IPS-15b (cell line): ENCODE measurements at regions not wholly inside any gene's neighbourhood (a gene's known extent, or its start where the extent isn't known, plus 50 kb on each side); places are given as distances from the start of the nearest gene placed in this dataset.

Source experiments
- H3K27me3 ChIP-seq: one replicate; pipeline ENCODE4 v1.6.1; 2013; ENCODE audit warnings: low read length; ENCODE audit not compliant: control insufficient read depth, insufficient read depth
- H3K36me3 ChIP-seq: one replicate; pipeline ENCODE4 v1.6.1; 2013; ENCODE audit warnings: low read length; ENCODE audit not compliant: control insufficient read depth, insufficient read depth
- H3K4me1 ChIP-seq: one replicate; pipeline ENCODE4 v1.6.1; 2013; ENCODE audit warnings: mild to moderate bottlenecking, low read length; ENCODE audit not compliant: control insufficient read depth, insufficient read depth
- H3K4me3 ChIP-seq: one replicate; pipeline ENCODE4 v1.5.1; 2013; ENCODE audit warnings: low read depth, low read length
- H3K9ac ChIP-seq: one replicate; pipeline ENCODE4 v1.6.1; 2013; ENCODE audit warnings: low read depth, mild to moderate bottlenecking, low read length
- H3K9me3 ChIP-seq: one replicate; pipeline ENCODE4 v1.6.1; 2013; ENCODE audit warnings: mild to moderate bottlenecking, low read length; ENCODE audit not compliant: control insufficient read depth, insufficient read depth

GRCh38 chr2:42917425-42917927 lies 125.1 kb upstream of the HAAO start:
- Histone ChIP-seq H3K27me3 (peaks cover 2% of the 10 kb centered on the region), H3K4me1 (no peaks in the 10 kb centered on the region), H3K9ac (no peak overlapping the region), H3K4me3 (no peak overlapping the region), H3K36me3 (no peaks in the 10 kb centered on the region), H3K9me3 (no peaks in the 10 kb centered on the region)

DNA sequence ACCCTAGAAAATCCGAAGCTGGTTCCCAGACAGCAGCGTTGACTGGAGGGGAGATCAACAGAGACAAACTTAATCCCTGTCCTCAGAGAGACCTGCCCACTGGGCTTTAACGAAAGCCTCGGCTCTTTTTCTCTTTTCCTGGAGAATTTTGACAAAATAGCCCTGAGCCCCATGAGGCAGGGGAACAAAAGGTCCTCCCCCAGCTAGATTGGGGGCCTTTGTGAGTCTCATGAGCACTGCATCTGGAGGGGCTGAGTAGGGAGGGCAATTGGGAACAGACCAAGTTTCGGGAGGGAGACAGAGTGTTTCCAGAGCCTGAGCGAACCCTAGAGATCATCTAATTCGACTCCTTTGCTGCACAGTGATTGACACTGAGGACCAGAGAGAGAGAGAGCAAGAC lies 123.9 kb upstream of the HAAO start:
- no peaks in the 10 kb centered on the region for H3K9me3 ChIP-seq
- H3K27me3 ChIP-seq = peaks cover 2% of the 10 kb centered on the region
- no peaks in the 10 kb centered on the region for H3K4me1 ChIP-seq
- no peak overlapping the region for H3K9ac ChIP-seq
- H3K36me3 ChIP-seq = no peaks in the 10 kb centered on the region
- H3K4me3 ChIP-seq = no peak overlapping the region

DNA sequence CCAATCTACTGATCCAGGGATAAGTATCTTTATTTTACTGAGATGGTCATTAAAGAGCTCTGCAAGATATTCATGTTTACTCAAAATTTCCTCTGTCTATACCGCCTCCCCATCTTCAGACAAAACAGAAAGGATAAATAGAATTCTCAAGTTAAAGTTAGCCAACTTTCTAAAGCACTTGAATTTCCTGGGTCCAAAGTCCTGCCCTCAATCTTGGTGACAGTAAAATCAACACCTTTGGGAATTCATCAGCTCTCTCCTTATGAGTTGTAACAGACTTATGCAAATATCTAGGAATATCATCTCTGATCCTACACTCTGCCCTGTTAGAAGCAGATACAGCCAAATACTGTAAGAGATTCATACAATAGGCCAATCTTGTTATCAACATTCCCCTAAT lies 122.5 kb upstream of the HAAO start:
- no peaks in the 10 kb centered on the region for H3K36me3 ChIP-seq
- H3K9ac ChIP-seq = no peak overlapping the region
- H3K4me1 ChIP-seq = no peaks in the 10 kb centered on the region
- H3K4me3 ChIP-seq = no peak overlapping the region
- no peaks in the 10 kb centered on the region for H3K9me3 ChIP-seq
- peaks cover 2% of the 10 kb centered on the region for H3K27me3 ChIP-seq

- Histone ChIP-seq H3K9me3 (no peaks in the 10 kb centered on the region), H3K9ac (no peak overlapping the region), H3K4me1 (no peaks in the 10 kb centered on the region), H3K36me3 (no peaks in the 10 kb centered on the region), H3K4me3 (no peak overlapping the region), H3K27me3 (peaks cover 2% of the 10 kb centered on the region)
Observed at GRCh38 chr2:42914314-42914713, 121.9 kb upstream of the HAAO start.

DNA sequence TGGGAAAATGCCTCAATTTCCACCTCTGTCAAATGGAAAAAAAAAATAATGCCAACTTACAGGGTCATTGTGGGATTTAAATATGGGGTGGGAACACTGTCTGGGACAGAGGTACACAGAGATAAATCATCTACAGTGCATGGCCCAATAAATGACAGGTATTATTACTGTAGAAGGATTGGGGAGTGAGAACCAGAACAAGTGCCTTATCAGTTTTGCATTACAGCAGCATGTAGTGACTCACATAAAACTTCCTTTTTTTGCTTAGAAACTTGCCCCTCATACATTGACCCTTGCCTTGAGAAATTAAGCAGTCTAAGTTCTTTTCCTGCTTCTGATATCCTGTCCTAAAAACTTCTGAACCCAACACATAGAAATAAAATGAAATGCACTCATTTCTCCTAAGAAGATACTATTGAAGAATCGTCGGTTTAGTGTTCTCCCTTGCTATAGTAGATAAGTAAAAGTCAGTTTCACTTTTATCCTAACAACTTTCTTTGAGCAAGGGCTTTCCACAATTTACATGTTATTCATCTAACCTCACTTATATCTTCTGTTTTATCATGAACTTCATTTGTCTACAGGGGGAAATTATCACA lies 121.0 kb upstream of the HAAO start:
- H3K9me3 ChIP-seq = no peaks in the 10 kb centered on the region
- peaks cover 2% of the 10 kb centered on the region for H3K27me3 ChIP-seq
- no peak overlapping the region for H3K9ac ChIP-seq
- no peak overlapping the region for H3K4me3 ChIP-seq
- no peaks in the 10 kb centered on the region for H3K4me1 ChIP-seq
- H3K36me3 ChIP-seq = no peaks in the 10 kb centered on the region

GRCh38 chr2:42910645-42911405 lies 118.4 kb upstream of the HAAO start:
- Histone ChIP-seq H3K4me3 (no peak overlapping the region), H3K4me1 (peaks cover 3% of the 10 kb centered on the region), H3K9me3 (no peaks in the 10 kb centered on the region), H3K27me3 (peaks cover 4% of the 10 kb centered on the region), H3K36me3 (no peaks in the 10 kb centered on the region), H3K9ac (no peak overlapping the region)

DNA sequence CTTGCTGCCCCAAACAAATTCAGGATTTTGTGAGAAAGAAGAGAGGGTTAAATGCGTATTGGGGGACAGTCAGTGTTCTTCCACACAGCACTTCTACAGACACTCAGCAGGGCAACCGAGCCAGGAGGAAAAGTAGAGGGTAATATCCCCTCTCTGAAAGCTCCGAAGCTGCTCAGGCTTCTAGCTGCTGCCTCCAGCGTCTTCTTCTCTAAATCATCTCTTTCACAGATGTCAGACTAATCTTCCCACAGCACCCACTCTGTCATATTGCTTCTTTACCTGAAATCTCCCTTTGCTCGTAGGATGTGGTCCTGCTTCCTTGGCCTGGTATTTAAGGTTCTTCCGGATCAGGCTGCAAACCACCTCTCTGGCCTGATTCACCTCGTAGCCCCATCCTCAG lies 117.6 kb upstream of the HAAO start:
- no peak overlapping the region for H3K9ac ChIP-seq
- no peaks in the 10 kb centered on the region for H3K9me3 ChIP-seq
- H3K4me3 ChIP-seq = no peak overlapping the region
- H3K27me3 ChIP-seq = peaks cover 3% of the 10 kb centered on the region
- H3K36me3 ChIP-seq = no peaks in the 10 kb centered on the region
- peaks cover 3% of the 10 kb centered on the region for H3K4me1 ChIP-seq

DNA sequence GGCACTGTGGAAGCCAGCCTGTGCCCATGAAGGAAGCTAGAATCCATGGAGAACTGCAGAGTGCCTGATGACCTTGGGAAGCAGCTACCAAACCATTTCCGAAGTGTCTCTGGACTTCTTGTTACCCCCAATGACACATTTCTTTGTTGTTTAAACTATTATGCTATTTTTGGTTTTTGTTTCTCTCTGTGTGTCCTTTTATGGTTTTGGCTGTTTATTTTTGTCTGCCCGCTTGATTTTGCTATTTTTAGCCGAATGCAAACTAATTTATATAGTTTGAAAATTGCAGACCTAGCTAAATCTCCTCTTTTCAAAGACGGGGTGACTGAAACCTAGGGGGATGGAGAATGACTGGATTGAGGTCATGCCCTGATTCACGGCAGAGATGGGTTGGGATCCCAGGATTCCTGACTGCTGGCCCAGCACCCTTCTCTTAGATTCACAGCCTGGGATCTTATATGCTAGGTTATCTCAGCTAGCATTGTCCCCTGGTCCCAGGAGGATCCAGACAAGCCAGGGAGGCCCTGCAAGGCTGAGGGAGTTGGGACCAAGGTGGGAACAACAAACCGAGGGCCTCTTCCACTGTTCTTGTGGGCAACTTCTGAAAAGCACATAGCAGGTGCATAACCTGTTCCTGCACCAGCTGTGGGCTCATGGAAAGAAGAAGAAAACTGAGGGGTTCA lies 116.3 kb upstream of the HAAO start:
- Histone ChIP-seq H3K9ac (no peak overlapping the region), H3K4me1 (peaks cover 3% of the 10 kb centered on the region), H3K9me3 (no peaks in the 10 kb centered on the region), H3K36me3 (no peaks in the 10 kb centered on the region), H3K4me3 (no peak overlapping the region), H3K27me3 (peaks cover 3% of the 10 kb centered on the region)

DNA sequence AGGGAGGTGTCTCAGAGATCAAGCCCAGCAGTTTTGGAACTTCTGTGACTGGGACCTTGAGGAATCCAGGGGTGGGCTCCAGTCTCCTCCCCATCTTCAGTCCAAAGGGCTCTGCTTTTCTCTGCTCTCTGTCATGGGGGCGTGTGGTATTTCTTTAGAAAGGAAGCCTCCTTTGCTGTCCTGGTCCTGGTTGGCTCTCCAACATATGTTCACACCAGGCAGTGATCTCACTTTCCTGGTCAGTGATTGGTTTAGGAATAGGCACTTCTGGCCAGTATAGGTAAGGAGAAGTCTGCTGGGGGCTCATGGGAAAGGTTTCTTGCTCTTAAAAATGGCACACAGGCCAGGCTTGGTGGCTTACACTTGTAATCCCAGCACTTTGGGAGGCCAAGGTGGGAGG lies 115.5 kb upstream of the HAAO start:
- Histone ChIP-seq H3K4me1 (peaks cover 3% of the 10 kb centered on the region), H3K27me3 (peaks cover 3% of the 10 kb centered on the region), H3K9ac (no peak overlapping the region), H3K9me3 (no peaks in the 10 kb centered on the region), H3K4me3 (no peak overlapping the region), H3K36me3 (no peaks in the 10 kb centered on the region)

GRCh38 chr2:42906557-42907411 lies 114.4 kb upstream of the HAAO start:
- H3K4me1 ChIP-seq = peaks cover 3% of the 10 kb centered on the region
- H3K27me3 ChIP-seq = peaks cover 3% of the 10 kb centered on the region
- H3K9ac ChIP-seq = no peak overlapping the region
- H3K9me3 ChIP-seq = no peaks in the 10 kb centered on the region
- H3K4me3 ChIP-seq = no peak overlapping the region
- H3K36me3 ChIP-seq = no peaks in the 10 kb centered on the region

GRCh38 chr2:42906111-42906556 lies 113.8 kb upstream of the HAAO start:
- peaks cover 3% of the 10 kb centered on the region for H3K4me1 ChIP-seq
- no peaks in the 10 kb centered on the region for H3K9me3 ChIP-seq
- no peaks in the 10 kb centered on the region for H3K36me3 ChIP-seq
- H3K9ac ChIP-seq = no peak overlapping the region
- peaks cover 3% of the 10 kb centered on the region for H3K27me3 ChIP-seq
- H3K4me3 ChIP-seq = no peak overlapping the region
